ENCODE measurements at regions not wholly inside any gene's neighbourhood (a gene's known extent, or its start where the extent isn't known, plus 50 kb on each side); places are given as distances from the start of the nearest gene placed in this dataset.

- TF ChIP-seq CTCF (IDR thresholded peaks at IDR 0.05) (no peak), ZFX (IDR thresholded peaks at IDR 0.05; ENCODE audit: borderline replicate concordance) (no peak)
Measured at GRCh38 chr2:149652926-149653325, 65.4 kb upstream of the MMADHC start.
